CD14-positive monocyte (primary cell): ENCODE measurements at regions not wholly inside any gene's neighbourhood (a gene's known extent, or its start where the extent isn't known, plus 50 kb on each side); places are given as distances from the start of the nearest gene placed in this dataset.

Experiments used
- DNase-seq, 3 donors: peaks; one replicate each; pipeline ENCODE4 v3.0.0-alpha.2; 2011 to 2022
- H2AFZ ChIP-seq: 2 replicates; pipeline ENCODE4 v1.6.0; 2012; ENCODE audit warnings: mild to moderate bottlenecking, low read depth, low read length, inconsistent platforms; ENCODE audit not compliant: insufficient read depth, poor library complexity, severe bottlenecking
- H3K27ac ChIP-seq, 2 donors: 1 replicate in 1 of 2; 2 replicates in 1 of 2; pipeline ENCODE4 v1.5.1; 2012 to 2013; ENCODE audit warnings: low read length in 2 of 2, control low read depth in 1 of 2, inconsistent platforms in 1 of 2, low read depth in 1 of 2, mild to moderate bottlenecking in 1 of 2
- H3K27me3 ChIP-seq, 2 donors: one replicate each; pipeline versions ENCODE4 v1.6.0 to v1.6.1; 2011 to 2013; ENCODE audit warnings: low read length in 2 of 2; ENCODE audit not compliant: control insufficient read depth in 2 of 2, insufficient read depth in 2 of 2
- H3K36me3 ChIP-seq, 2 donors: replicated peaks in 1 of 2; 1 replicate in 1 of 2; 2 replicates in 1 of 2; pipeline versions ENCODE4 v1.5.1 to v1.6.1; 2012 to 2013; ENCODE audit warnings: low read length in 2 of 2, control low read depth in 1 of 2, inconsistent platforms in 1 of 2, mild to moderate bottlenecking in 1 of 2; ENCODE audit not compliant: insufficient read depth in 2 of 2, control insufficient read depth in 1 of 2
- H3K4me1 ChIP-seq, 2 donors: 1 replicate in 1 of 2; 2 replicates in 1 of 2; pipeline versions ENCODE4 v1.5.1 to v1.6.1; 2012 to 2013; ENCODE audit warnings: low read length in 2 of 2, control low read depth in 1 of 2, inconsistent platforms in 1 of 2, mild to moderate bottlenecking in 1 of 2, moderate library complexity in 1 of 2; ENCODE audit not compliant: insufficient read depth in 2 of 2, control insufficient read depth in 1 of 2
- H3K4me2 ChIP-seq: replicated peaks from 2 replicates; pipeline ENCODE3; 2012; ENCODE audit warnings: low read length, moderate library complexity, mild to moderate bottlenecking; ENCODE audit not compliant: poor library complexity, severe bottlenecking; ENCODE audit errors: extremely low read depth
- H3K4me3 ChIP-seq, 3 experiments: fragments of 200-600 bp in 1 of 3; sonication (generic) in 1 of 3; replicated peaks in 1 of 3; 1 replicate in 2 of 3; 2 replicates in 1 of 3; pipeline ENCODE4 v1.5.1; 2011 to 2013; ENCODE audit warnings: low read length in 3 of 3, mild to moderate bottlenecking in 3 of 3, control low read depth in 2 of 3, low read depth in 2 of 3, inconsistent platforms in 1 of 3, moderate library complexity in 1 of 3
- H3K79me2 ChIP-seq: 2 replicates; pipeline ENCODE4 v1.6.0; 2012; ENCODE audit warnings: mild to moderate bottlenecking, control low read depth, inconsistent platforms, low read length, moderate library complexity; ENCODE audit not compliant: insufficient read depth
- H3K9ac ChIP-seq: 2 replicates; pipeline ENCODE4 v1.6.0; 2017; ENCODE audit warnings: low read length, mild to moderate bottlenecking; ENCODE audit not compliant: insufficient read depth, poor library complexity, severe bottlenecking
- H3K9me3 ChIP-seq, 2 donors: replicated peaks in 1 of 2; 1 replicate in 1 of 2; 2 replicates in 1 of 2; pipeline versions ENCODE4 v1.5.1 to v1.6.1; 2012 to 2013; ENCODE audit warnings: low read length in 2 of 2, control low read depth in 1 of 2; ENCODE audit not compliant: control insufficient read depth in 1 of 2, insufficient read depth in 1 of 2
- H4K20me1 ChIP-seq: 2 replicates; pipeline ENCODE4 v1.6.0; 2012; ENCODE audit warnings: mild to moderate bottlenecking, low read length, control low read depth, moderate library complexity; ENCODE audit not compliant: insufficient read depth
- H3K27ac Mint-ChIP-seq, 7 donors: one replicate each; pipeline ENCODE4 v1.8.0; 2020; ENCODE audit warnings: mild to moderate bottlenecking in 7 of 7, mixed read lengths in 7 of 7, moderate library complexity in 6 of 7, inconsistent platforms in 2 of 7
- H3K27me3 Mint-ChIP-seq, 3 donors: one replicate each; pipeline ENCODE4 v1.8.0; 2021 to 2022; ENCODE audit warnings: low read depth in 3 of 3, mild to moderate bottlenecking in 3 of 3, mixed read lengths in 3 of 3, moderate library complexity in 3 of 3, inconsistent platforms in 1 of 3
- H3K36me3 Mint-ChIP-seq, 2 donors: one replicate each; pipeline ENCODE4 v1.8.0; 2020; ENCODE audit warnings: mixed read lengths in 2 of 2, inconsistent platforms in 1 of 2, mild to moderate bottlenecking in 1 of 2
- H3K4me1 Mint-ChIP-seq: one replicate; pipeline ENCODE4 v1.8.0; 2020; ENCODE audit warnings: mild to moderate bottlenecking, mixed read lengths
- H3K4me3 Mint-ChIP-seq, 2 donors: one replicate each; pipeline ENCODE4 v1.8.0; 2020; ENCODE audit warnings: mild to moderate bottlenecking in 2 of 2, mixed read lengths in 2 of 2, moderate library complexity in 1 of 2
- H3K9me3 Mint-ChIP-seq, 7 donors: one replicate each; pipeline ENCODE4 v1.8.0; 2020 to 2022; ENCODE audit warnings: mixed read lengths in 7 of 7, mild to moderate bottlenecking in 6 of 7, moderate library complexity in 6 of 7, inconsistent platforms in 2 of 7
- WGBS: methylation state at CpG from one replicate; pipeline ENCODE4 v1.1.5; 2013; ENCODE audit warnings: missing lambda C conversion rate; ENCODE audit not compliant: insufficient coverage; 5-methylcytosine and 5-hydroxymethylcytosine counted together
- intact Hi-C, 2 donors: fragments of 100-400 bp; cut with micrococcal nuclease; formaldehyde crosslinking; loops; one replicate each; pipeline versions ENCODE4 v1.15.0 to v1.15.1; 2023
- TF ChIP-seq, protein P1 (sequence below): fragments of 200-600 bp; IDR thresholded peaks from one replicate; pipeline ENCODE4 v1.8.0; 2022; ENCODE audit warnings: antibody characterized with exemption, mild to moderate bottlenecking

DNA sequence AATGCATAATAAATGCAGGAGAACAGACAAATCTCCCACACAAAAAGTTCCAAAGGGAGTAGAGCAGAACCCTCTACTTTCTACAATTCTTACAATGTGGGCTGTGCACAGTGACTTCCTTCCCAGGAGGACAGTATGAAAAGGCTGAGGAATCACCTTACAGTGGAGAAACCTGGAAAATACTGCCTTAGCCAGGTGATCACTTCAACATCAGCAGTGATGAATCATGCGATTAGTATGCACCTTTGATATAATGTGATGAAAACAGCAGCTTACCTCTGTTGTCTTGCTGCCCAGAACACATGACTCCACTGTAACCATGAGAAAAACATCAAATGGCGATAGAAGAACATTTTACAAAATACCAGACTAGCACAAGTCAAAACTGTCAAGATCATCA, 329.7 kb upstream of the POM121L12 start:
- Histone ChIP-seq H3K4me2 (no peak overlapping the region), H3K36me3 (no peaks in the 10 kb centered on the region), H3K9me3 (peaks cover 0 to 15% of the 10 kb centered on the region in 2 donors), H2AFZ (no peak overlapping the region), H4K20me1 (no peaks in the 10 kb centered on the region), H3K4me3 (no peak overlapping the region), H3K27ac (no peak overlapping the region), H3K4me1 (no peaks in the 10 kb centered on the region), H3K9ac (no peak overlapping the region), H3K79me2 (no peaks in the 10 kb centered on the region), H3K27me3 (no peaks in the 10 kb centered on the region)
- intact Hi-C loops, result no loop called here
- TF ChIP-seq, protein P1, sequence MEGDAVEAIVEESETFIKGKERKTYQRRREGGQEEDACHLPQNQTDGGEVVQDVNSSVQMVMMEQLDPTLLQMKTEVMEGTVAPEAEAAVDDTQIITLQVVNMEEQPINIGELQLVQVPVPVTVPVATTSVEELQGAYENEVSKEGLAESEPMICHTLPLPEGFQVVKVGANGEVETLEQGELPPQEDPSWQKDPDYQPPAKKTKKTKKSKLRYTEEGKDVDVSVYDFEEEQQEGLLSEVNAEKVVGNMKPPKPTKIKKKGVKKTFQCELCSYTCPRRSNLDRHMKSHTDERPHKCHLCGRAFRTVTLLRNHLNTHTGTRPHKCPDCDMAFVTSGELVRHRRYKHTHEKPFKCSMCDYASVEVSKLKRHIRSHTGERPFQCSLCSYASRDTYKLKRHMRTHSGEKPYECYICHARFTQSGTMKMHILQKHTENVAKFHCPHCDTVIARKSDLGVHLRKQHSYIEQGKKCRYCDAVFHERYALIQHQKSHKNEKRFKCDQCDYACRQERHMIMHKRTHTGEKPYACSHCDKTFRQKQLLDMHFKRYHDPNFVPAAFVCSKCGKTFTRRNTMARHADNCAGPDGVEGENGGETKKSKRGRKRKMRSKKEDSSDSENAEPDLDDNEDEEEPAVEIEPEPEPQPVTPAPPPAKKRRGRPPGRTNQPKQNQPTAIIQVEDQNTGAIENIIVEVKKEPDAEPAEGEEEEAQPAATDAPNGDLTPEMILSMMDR, result no peak
- H3K36me3 Mint-ChIP-seq, result no peaks in the 10 kb centered on the region
- H3K9me3 Mint-ChIP-seq, result peaks cover 0 to 6% (median 2%) of the 10 kb centered on the region in 7 donors
- H3K27me3 Mint-ChIP-seq, result no peaks in the 10 kb centered on the region
- H3K27ac Mint-ChIP-seq, result no peak overlapping the region
- H3K4me3 Mint-ChIP-seq, result no peak overlapping the region
- WGBS, result no CpG with 5 or more reads among the region's 2 CpGs
- no peak for DNase-seq
- H3K4me1 Mint-ChIP-seq, result no peaks in the 10 kb centered on the region

DNA sequence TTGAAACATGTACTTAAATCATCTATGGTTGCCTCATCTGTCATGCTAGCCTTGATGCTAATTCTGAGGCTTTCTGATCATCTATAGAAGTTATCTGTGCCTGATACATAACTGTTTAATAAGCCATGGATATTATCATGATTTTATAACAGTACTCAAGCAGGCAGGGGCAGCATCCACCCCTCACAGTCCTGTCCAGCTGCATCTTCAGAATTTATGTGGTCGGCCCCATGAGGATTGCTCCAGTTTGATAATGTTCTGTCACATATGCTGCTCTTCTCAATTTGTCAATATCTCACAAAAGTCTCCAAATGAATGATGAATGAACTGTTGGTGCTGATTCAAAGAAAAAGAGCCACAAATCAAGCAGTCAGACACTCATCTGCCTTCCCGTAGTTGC, 335.1 kb upstream of the POM121L12 start:
- intact Hi-C loops, result no loop called here
- TF ChIP-seq, protein P1, result no peak

More for the DNA sequence above, 335.1 kb upstream of the POM121L12 start:
- no peaks in the 10 kb centered on the region for H3K36me3 Mint-ChIP-seq
- Histone ChIP-seq H4K20me1 (no peaks in the 10 kb centered on the region), H3K9ac (no peak overlapping the region), H3K9me3 (peaks cover 0 to 6% of the 10 kb centered on the region in 2 donors), H3K27ac (no peak overlapping the region), H3K27me3 (no peaks in the 10 kb centered on the region), H3K4me2 (no peak overlapping the region), H3K36me3 (no peaks in the 10 kb centered on the region), H3K4me1 (no peaks in the 10 kb centered on the region), H3K79me2 (no peaks in the 10 kb centered on the region), H3K4me3 (no peak overlapping the region), H2AFZ (no peak overlapping the region)
- H3K4me1 Mint-ChIP-seq, result no peaks in the 10 kb centered on the region
- H3K9me3 Mint-ChIP-seq, result peaks cover 0 to 7% (median 2%) of the 10 kb centered on the region in 7 donors
- H3K27ac Mint-ChIP-seq, result no peak overlapping the region
- no peak for DNase-seq
- H3K4me3 Mint-ChIP-seq, result no peak overlapping the region
- WGBS, result no CpG with 5 or more reads among the region's 2 CpGs
- no peaks in the 10 kb centered on the region for H3K27me3 Mint-ChIP-seq
